Posterior vena cava (tissue), 2 donors: ENCODE measurements at regions not wholly inside any gene's neighbourhood (a gene's known extent, or its start where the extent isn't known, plus 50 kb on each side); places are given as distances from the start of the nearest gene placed in this dataset.
"Not testable (repeated sequence)": the region's sequence is repeated elsewhere in the genome, so short reads cannot be mapped to it uniquely, and the experiment has no call there.

Source experiments
- DNase-seq: peaks from one replicate; pipeline ENCODE4 v3.0.0-alpha.2; 2020; ENCODE audit warnings: low spot score
- intact Hi-C, 2 donors: fragments of 100-400 bp; cut with DNase I; formaldehyde crosslinking; loops; one replicate each; pipeline versions ENCODE4 v1.14.1 to v1.14.2; 2022 to 2023
- donor health status: DM: yes; HTN: yes; CAD: no.
- donor health status: DM: yes; HTN: yes; CAD: no.

- intact Hi-C loops, result no loop called here
- no peak for DNase-seq
Observed at GRCh38 chr10:37489658-37490003, 364.2 kb downstream of the ANKRD30A start.

GRCh38 chr10:37488792-37489657 is 363.6 kb downstream of the ANKRD30A start:
- intact Hi-C loops, result no loop called here
- DNase-seq, result peak; percentile 18

GRCh38 chr10:37480596-37480995 is 355.2 kb downstream of the ANKRD30A start:
- intact Hi-C loops, DNase-seq: not testable (repeated sequence)

- DNase-seq, result no peak
- intact Hi-C loops, result no loop called here
Observed at GRCh38 chr10:37479469-37479868, 354.1 kb downstream of the ANKRD30A start.

GRCh38 chr10:37478381-37478780 is 353.0 kb downstream of the ANKRD30A start:
- no peak for DNase-seq
- intact Hi-C loops, result no loop called here

- no peak for DNase-seq
- intact Hi-C loops, result no loop called here
Observed at GRCh38 chr10:37476285-37476684, 350.9 kb downstream of the ANKRD30A start.

- intact Hi-C loops, result no loop called here
- no peak for DNase-seq
Observed at GRCh38 chr10:37474645-37475044, 349.2 kb downstream of the ANKRD30A start.

- no peak for DNase-seq
- intact Hi-C loops, result no loop called here
Observed at GRCh38 chr10:37473906-37474305, 348.5 kb downstream of the ANKRD30A start.

GRCh38 chr10:37467246-37467645 is 341.8 kb downstream of the ANKRD30A start:
- intact Hi-C loops, result no loop called here
- no peak for DNase-seq

- intact Hi-C loops, result no loop called here
- DNase-seq, result no peak
Observed at GRCh38 chr10:37456456-37456855, 331.1 kb downstream of the ANKRD30A start.

GRCh38 chr10:37448161-37448560 is 322.8 kb downstream of the ANKRD30A start:
- intact Hi-C loops, result no loop called here
- DNase-seq, result no peak

GRCh38 chr10:37442882-37443281 is 317.5 kb downstream of the ANKRD30A start:
- intact Hi-C loops, result no loop called here
- DNase-seq, result no peak

- DNase-seq, intact Hi-C loops: not testable (repeated sequence)
Observed at GRCh38 chr10:37441224-37441623, 315.8 kb downstream of the ANKRD30A start.

GRCh38 chr10:37439826-37440225 is 314.4 kb downstream of the ANKRD30A start:
- DNase-seq, result no peak
- intact Hi-C loops, result loop anchor here in 1 of 2 donors (1.0 kb wide), 1 partner anchor 25 kb away; no protein-coding TSS in a partner anchor

GRCh38 chr10:37436357-37436756 is 311.0 kb downstream of the ANKRD30A start:
- DNase-seq, result no peak
- intact Hi-C loops, result no loop called here

GRCh38 chr10:37434091-37434490 is 308.7 kb downstream of the ANKRD30A start:
- intact Hi-C loops, result no loop called here
- DNase-seq, result no peak
